SHP77 (cell line): ENCODE measurements at regions not wholly inside any gene's neighbourhood (a gene's known extent, or its start where the extent isn't known, plus 50 kb on each side); places are given as distances from the start of the nearest gene placed in this dataset.

Source experiments
- DNase-seq, 2 experiments: peaks; one replicate each; lab custom pipeline; 2025; lab: John Stamatoyannopoulos, UW

DNA sequence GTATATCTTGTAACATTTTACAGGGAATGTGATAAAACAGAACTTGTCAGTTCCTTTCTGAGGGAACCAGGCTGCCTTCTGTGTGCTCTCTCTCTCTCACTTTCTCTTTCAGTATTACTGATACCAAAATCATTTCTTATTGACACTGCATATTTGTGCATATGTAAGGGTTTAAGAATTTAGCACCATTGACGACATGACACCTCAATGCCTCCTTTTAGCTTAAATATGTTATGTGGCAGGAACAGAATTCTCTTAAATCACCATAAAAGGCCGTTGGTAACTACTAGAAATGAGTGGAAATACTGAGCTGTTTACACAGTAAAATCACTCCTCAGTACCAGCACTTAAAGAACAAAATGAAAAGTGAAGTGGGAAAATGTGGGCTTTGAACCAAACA is 457.7 kb upstream of the SYT1 start:
- DNase-seq, result no peak

DNA sequence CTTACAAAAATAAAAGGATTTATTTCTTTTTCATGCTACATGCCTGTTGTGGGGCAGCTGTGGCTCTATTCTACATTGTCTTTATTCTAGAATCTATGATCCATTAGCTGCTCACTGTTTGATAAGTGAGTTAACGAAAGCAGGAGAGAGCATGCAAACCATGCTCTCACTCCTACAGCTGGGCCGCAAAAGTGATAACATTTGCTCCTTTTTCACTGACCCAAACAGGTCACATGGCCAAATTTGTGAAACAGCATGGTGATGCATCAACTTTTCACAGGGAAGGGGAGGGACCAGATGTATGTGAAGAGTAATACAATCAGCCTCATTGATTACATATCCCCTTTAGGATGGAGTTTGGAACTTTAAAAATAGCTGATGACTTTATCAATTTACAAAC is 456.9 kb upstream of the SYT1 start:
- peak; percentile 14 to 55 for DNase-seq

DNA sequence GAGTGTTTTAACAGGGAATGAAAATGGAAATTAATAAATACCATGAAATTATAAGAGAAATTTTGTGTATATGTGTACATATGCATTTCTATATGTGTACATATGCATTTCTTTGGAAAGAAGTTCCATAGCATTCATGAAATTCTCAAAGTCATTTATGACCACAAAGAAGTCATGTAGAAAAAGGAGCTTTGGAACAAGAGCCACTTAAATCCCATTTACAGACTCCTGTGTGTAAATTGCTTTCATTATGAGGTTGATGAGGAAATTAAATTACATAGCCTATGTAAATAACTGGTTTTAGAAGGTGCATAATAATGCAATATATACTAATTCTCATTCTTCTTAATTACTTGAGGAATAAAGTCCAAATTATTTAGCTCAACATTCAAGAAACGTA is 450.5 kb upstream of the SYT1 start:
- no peak for DNase-seq

DNA sequence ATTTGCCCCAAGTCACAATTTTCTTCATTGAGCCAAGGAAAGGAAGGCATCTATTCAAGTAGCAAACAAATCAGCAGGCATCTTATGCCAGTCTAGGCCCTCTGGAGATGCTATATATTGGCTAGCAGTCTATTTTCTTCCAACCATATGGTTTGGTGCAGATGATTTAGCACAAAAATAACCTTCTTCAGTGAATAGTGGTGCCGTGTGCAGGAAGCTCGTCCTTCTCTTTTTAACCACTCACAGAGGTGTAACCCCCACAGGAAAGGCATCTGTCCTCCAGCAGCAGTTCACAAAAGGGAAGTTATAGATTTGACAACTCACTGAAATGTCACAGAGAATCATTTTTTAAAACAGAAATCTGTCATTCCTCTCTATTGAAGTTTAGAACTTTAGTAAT is 445.7 kb upstream of the SYT1 start:
- no peak for DNase-seq

DNA sequence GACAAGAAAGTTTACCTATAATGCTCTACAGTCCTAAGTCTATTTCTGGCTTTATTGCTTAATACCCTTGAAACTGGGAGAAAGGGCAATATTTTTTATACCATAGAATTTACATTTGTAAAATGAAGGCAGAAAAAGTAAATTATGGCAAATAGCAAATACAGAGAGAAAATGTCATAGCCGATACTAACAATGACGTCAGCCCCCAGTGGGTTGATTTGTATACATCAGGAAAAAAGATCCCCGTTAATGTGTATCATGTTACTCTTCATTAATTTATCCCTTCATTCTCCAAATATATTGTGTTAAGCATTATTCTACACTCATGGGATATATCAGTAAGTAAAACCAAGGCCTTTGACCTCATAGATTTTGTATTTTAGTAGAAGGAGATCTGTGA is 445.1 kb upstream of the SYT1 start:
- no peak for DNase-seq

DNA sequence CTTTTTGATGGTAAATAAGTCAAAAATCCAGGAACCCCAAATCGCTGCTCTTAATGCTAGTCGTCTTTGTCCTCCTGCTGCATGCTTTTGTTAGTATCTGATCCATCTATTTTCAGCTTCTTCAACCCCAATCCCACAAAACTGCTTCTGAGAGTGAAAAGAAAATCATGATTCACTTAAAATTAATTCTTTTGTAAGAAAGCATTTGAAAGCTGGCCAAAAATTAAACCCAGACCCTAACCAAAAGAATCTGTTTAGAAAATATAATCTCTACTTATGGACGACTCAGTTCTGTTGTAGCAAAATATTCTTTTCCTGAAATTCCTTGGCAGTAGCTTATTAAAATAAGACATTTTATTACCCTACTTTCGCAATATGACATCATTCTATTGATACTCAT is 443.6 kb upstream of the SYT1 start:
- DNase-seq, result no peak

DNA sequence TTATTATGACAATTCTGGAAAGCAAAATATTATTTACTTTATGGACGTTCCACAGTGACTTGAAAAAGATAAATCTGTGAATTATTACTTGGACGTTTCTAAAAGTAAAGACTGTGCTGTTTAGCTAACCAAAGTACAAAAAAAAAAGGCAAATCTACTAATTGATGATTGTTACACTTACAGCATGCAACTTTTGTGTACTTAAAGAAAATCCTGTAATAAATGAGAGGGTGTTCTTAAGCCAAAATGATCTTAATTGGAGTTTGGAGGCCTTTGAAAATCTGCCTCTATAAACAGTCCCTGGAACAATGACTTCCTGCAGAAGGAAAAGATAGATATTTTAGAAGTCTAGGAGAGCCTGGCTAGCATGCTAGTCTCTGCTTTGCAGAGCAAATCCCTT is 434.0 kb upstream of the SYT1 start:
- no peak for DNase-seq

DNA sequence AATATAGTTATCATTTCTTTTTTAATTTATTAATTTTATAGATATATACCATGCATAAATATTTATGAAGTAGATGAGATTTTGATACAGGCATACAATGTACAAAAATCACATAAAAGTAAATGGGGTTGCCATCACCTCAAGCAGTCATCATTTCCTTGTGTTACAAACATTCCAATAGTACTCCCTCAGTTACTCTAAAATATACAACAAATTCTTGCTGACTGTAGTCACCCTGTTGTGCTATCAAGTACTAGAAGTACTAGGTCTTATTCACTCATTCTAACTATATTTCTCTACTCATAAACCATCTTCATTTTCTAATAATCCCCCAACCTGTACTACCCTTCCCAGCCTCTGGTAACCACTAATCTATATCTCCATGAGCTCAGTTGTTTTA is 432.6 kb upstream of the SYT1 start:
- DNase-seq, result no peak

DNA sequence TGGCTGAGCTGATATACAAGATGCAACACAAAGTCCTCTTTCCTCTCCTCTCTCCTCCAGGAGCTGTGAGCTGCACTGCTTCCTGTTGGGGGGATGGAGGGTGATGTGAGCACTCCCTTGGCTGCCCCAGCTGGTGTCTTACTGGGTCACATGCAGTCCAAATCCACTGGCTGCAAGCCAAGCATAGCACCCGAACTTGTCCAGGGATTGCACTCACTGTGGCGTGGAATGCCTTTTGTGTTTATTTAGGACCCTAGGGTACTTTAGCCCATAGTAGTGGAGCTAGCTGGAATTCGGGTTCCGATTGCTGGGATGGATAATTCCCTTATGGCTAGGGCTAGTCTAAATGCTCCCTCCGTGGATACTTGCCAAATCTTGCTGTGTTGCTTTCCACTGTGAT is 424.9 kb upstream of the SYT1 start:
- no peak for DNase-seq

DNA sequence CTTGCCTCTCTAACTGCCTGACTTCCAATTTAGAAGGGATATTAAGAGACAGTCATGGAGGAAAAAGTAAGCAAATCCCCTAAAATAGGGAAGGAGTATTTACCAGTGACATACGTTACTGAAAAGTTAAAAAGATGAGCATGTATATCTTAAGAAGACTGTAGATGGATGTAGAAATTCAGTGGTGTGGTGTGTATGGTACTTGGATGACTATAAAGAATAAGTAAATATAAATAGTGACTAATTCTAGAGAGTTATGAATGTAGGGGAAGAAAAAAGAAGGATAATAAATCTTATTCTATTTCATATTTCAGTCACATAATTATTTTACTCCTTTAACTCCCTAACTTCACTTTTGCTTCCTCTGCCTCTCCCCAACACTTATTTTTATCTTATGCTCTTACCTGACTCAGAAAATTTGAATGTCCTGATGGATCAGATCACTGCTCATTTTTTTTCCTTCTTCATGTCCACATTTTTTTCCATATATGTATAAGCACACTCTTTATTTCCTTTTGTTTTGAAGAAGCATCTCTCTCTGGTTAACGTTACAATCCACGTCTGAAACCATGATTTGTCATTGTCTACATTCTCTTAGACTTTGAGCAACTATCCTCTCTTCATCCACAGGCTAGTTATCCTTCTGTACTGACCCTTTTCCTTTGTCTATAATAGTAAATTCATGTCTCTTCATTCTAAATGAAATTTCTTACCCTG is 422.7 kb upstream of the SYT1 start:
- DNase-seq, result no peak

DNA sequence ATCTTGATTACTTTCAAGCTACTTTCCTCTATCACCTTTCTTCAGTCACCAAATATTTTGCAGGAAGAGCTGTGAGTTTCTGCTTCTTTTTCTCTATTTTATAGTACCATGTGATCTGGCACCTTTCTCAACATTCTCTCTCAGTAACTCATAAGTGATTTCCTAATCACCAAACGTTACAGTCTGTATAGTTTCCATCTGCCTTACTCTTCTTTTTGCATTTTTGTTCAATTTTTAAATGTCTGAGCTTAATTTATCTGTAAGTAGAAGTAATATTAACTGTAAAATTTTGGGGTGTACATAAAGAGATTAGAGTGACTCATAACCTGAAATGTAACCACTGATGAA is 422.1 kb upstream of the SYT1 start:
- DNase-seq, result no peak

DNA sequence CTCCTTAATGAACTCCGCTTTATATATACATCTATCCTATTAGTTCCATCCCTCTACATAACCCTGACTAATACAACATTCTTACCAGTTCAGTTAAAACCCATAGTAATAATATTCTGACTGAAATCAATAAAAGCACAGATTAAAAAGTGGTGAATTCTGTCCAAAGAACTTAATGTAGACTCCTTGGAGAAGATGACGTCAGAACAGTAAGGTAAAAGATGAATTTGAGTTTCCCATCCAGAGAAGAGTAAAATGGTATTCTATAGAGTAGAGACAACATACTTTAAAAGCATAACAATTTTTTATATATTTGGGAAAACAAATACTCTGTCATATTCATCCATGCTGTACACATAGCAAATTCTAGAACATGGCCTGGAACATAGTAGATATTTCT is 418.0 kb upstream of the SYT1 start:
- no peak for DNase-seq

DNA sequence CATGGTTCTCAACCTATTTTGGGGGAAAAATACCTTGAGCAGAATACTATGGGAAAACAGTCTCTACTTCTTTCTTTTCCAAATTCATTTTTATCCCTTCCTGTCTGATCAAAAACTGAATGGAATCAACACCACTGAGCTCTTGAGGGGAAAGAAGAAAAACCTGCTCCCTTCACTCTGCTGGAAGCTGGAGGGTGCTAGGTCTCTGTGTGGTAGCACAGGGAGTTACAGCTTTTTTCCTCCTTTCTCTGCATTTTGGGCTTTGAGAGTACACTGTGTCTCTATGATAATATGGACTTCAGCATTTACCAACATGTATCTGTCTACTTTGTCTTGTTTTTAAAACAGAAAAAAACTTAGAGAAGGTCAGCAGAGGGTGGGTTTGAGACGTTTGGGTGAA is 417.2 kb upstream of the SYT1 start:
- no peak for DNase-seq

DNA sequence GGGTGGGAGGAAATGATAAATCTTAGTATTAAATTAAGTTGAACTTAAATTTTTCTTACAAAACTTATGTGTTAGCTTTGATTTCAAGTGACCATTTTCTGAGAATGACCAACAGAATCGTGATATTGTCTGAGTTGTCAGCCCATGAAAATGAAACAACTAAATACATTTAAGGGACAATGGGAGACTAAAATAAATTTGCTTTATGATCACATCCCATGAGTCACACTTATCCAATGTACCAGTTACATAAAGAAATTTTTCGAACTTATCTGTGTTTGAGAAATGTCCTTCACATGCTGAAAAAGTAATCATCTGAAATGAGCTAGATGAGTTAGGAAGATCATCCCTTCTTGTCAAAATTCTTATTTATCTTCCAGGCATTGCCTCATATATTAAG is 415.9 kb upstream of the SYT1 start:
- DNase-seq, result no peak

DNA sequence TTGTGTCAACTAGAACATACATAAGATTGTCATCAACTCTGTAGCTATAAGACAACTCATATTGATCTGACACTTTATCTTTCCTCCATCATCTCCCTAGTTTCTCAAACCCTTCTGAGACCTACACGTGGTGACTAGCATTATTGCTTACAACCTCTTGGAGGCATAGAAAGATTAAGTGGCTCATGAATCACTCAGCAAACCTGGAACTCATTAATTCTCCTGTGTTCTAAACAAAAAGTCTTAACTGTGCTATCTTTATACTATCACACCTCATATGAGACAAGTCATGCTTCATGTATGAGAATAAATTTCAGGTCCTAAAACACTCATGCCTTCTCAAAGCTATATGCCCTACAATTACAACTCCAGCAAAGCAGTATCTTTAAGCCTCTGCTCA is 408.6 kb upstream of the SYT1 start:
- DNase-seq, result no peak

DNA sequence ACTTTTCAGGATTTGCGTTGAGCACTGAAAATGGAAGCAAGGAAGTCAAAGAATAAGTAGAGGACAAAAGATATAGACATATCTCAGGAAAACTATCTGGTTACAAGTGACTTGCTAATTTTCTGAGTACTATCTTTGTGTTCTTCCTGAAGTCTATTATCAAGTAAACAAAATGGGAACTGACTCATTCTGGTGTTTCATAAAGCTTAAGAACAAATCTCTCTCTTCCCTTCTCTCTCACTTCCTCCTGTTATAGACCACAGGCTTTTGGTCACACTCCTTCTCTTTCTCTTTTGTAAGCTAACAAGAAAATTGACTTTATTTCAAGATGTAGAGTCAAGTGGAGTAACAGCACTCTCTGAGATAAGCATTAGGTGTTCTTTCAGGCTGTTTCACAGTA is 406.6 kb upstream of the SYT1 start:
- DNase-seq, result no peak

DNA sequence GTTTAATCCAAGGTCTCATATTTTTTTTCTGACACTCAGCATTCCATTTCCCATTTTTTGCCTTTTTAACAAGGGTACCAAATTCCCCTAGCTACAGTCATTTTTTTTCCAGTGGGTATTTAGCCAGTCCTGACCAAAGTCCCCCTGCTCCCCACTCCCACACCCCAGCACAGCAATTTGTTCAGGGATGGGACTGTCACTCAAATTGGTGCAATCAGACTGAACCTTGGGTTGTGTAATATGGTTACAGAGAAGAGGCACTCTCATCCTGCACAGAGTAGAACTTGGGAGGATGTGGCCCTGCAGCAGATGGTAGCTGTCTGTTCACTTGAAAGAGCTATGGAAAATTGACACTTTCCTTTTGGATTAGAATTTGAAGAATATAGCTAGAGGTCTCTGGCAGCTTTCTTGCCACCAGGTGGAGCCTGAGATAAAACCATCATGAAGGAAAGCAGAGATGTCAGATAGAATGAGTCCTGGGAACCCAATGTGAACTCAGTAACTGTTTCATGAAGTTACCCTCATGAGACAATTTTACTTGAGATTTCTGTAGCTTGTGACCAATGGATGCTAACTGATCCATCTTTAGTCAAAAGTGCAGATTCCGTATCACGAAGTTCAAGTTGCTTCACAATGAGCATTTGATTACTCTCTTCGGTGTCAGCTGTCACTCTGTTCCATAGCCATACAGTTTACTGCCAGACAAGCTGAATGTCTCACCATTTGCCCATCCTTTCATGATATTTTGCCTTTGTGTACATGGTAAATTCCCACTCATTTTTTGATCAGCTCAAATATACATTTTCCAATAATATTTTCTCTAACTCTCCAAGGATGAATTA is 394.0 kb upstream of the SYT1 start:
- peak; percentile 28 to 44 for DNase-seq

DNA sequence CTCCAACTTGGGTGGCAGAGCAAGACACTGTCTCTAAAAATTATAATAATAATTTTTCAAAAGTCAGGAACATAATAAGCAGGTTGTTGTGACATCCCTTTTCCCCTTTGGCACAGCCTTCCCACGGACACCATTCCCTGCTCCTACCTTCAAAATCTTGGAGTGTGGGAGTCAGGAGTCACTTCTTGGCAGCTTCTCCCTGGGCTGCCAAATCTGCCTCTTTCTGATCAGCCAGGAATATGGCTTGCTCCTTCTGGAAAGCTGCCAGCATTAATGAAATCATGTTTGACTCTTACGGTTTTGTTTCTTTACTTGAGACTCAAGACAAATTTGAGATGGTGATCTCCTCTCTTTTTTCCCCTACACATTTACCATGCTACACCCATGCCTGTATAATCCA is 391.4 kb upstream of the SYT1 start:
- DNase-seq, result no peak

DNA sequence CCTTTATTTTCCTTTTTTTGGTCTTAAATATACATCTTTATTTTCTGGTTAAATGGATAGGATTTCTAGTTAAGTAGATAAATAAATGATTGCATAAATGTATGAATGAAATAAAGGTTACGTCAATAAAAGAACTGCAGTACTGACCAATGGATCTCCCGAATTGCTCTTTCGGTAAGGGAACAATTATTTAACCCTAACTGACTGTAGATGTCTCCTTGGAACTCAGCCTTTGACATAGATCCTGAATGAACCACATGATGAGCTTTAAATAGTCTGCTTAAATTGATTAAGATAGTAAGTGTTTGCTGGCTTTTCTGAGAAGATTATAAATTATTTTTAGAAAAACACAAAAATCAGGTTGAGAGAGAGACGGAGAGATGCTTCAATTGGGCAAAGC is 391.0 kb upstream of the SYT1 start:
- no peak for DNase-seq

DNA sequence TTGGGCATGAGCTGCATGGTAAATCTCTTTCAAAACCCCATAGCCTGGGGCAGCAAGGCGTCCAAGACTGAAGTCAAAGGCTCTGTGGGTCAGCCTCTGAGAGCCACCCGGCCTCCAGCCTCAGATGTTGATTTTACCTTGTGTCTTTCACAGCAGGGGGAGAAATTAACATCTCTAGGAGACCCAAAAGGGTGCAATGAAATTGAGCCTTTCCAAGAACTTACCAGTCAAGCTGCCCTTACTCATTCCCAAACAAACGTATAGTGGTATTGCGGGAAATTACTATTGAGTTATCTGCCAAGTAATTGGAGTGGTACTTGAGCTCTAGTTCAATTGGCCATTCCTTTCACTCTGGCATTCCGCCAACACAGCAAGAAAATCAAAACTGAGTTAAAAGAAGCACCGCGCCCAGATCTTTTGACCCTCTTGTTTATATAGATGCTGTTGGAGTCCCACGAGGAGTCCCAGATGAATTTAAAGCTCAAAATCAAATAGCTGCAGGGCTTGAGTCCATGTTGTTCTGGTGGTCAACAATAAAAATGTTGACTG is 380.7 kb upstream of the SYT1 start:
- no peak for DNase-seq

DNA sequence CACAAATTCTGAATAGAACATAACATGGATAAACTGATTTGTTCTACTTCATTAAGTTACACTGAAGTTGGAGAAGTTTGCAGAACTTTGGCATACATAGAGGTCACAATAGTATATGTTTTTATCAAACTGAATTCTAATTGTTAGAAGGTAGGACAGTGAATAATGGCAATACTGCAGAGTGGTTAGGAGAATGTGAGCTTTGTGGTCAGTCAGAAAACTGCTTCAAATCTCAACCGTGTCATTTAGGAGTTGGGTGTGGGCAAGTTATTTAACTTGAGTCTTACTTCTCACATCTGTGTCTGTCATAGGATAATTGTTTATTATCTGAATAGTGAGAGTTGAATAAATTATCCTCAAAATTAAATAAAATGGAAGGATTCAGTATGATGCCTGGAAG is 374.6 kb upstream of the SYT1 start:
- no peak for DNase-seq

DNA sequence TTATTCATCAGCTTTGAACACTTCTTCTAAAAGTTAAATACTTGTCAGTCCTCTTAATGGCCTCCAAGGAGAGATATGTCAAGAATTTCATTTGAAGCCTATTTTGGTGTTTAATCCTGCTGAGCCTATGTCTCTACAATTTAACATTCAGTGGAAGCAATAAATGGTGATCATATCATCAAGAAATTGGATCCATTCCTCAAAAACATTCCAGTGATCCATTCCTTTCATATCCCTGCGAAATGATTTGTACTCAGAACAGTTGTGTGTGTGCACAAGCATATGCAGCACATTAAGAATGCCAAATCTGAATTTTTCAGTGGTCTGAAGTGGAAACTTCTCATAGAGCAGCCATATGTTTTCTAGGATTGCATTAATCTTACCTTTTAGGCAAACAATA is 373.7 kb upstream of the SYT1 start:
- no peak for DNase-seq

DNA sequence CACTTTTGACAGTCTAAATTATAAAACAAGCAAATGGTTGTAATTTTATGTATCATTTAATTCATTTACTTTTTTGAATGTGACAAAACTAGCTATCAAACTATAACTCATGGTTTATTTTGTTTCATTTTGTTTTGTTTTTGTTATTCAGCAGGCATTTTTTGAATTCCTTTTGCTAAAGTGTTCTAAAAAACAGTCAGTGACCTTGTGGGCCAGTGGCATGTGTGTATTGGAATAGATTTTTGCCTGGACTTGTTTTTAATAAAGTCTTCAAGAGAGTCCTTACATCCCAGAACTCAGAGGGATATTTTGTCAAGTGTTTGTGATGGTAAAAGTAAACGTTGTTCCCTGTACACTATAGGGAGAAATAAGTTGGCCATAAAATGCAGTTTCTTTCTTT is 369.7 kb upstream of the SYT1 start:
- DNase-seq, result no peak

DNA sequence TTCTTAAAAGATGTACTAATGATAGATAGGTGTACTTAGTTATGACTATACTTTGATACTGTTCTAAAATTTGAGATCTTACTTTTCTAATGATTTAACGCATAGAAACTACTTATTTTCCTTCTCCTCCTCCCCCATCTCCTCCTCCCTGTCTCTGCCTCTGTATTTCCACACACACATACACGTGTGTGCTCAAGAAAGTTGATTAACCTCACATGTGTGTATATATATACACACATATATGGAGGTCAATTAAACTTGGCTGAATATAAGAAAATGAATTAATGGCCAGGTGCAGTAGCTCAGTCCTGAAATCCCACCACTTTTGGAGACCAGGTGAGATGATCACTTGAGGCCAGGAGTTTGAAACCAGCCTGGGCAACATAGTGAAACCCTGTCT is 362.7 kb upstream of the SYT1 start:
- DNase-seq, result no peak
